A549 (cell line): ENCODE measurements at regions not wholly inside any gene's neighbourhood (a gene's known extent, or its start where the extent isn't known, plus 50 kb on each side); places are given as distances from the start of the nearest gene placed in this dataset.

Experiments
- ATAC-seq, 2 experiments: fragments of 200-7000 bp in 1 of 2; fragments of >200 bp in 1 of 2; cut with Nextera tagmentation in 1 of 2; cut with Tn5 transposase in 1 of 2; 3 replicates each; pipeline versions ENCODE4 v1.8.0 to v1.9.1; 2018 to 2020; ENCODE audit warnings: mild to moderate bottlenecking in 1 of 2, moderate library complexity in 1 of 2
- CTCF ChIA-PET: fragments of 300-600 bp; sonication (Branson Sonifier 250); formaldehyde crosslinking; extraction: SDS; loops from one replicate; lab custom pipeline; 2021; ENCODE audit warnings: antibody characterized with exemption, inconsistent platforms; lab: Yijun Ruan, JAX
- POLR2A ChIA-PET: fragments of 350-600 bp; formaldehyde crosslinking; extraction: SDS; loops from one replicate; lab custom pipeline; 2021; ENCODE audit warnings: antibody characterized with exemption, inconsistent platforms; lab: Yijun Ruan, JAX
- DNase-seq, 2 experiments: peaks; one replicate each; pipeline versions ENCODE4 v3.0.0 to v3.0.0-alpha.2; 2011 to 2016; ENCODE audit warnings: low read depth in 1 of 2, low spot score in 1 of 2
- FAIRE-seq: peaks from 2 replicates; lab custom pipeline; 2011; peaks lifted over from hg19 to GRCh38; lab: Jason Lieb, UNC
- H3K27ac ChIP-seq, 2 experiments: fragments of >200 bp; sonication (Bioruptor Twin); formaldehyde crosslinking; 3 replicates each; pipeline ENCODE4 v1.5.1; 2016 to 2017
- H3K4me1 ChIP-seq: fragments of >200 bp; sonication (Bioruptor Twin); formaldehyde crosslinking; 3 replicates; pipeline ENCODE4 v1.6.1; 2016
- H3K4me2 ChIP-seq: fragments of >200 bp; sonication (Bioruptor Twin); formaldehyde crosslinking; 3 replicates; pipeline ENCODE4 v1.6.1; 2016
- H3K4me3 ChIP-seq: fragments of >200 bp; sonication (Bioruptor Twin); formaldehyde crosslinking; 3 replicates; pipeline ENCODE4 v1.5.1; 2016
- H3K9me3 ChIP-seq: fragments of >200 bp; sonication (Bioruptor Twin); formaldehyde crosslinking; 3 replicates; pipeline ENCODE4 v1.6.1; 2016
- BCL3 ChIP-seq: fragments of >200 bp; sonication (Bioruptor Twin); formaldehyde crosslinking; IDR thresholded peaks from 3 replicates; pipeline ENCODE4 v1.6.1; 2016
- CBX2 ChIP-seq: fragments of 200-600 bp; sonication (generic); IDR thresholded peaks from 2 replicates; pipeline ENCODE4 v1.6.1; 2016; ENCODE audit warnings: low read depth, mild to moderate bottlenecking, borderline replicate concordance
- CEBPB ChIP-seq, 2 experiments: fragments of >200 bp in 1 of 2; sonication (Bioruptor Twin) in 1 of 2; formaldehyde crosslinking in 1 of 2; IDR thresholded peaks; 2 replicates each; pipeline ENCODE4 v1.6.1; 2012 to 2016
- EHMT2 ChIP-seq: fragments of 200-600 bp; sonication (generic); IDR thresholded peaks from 2 replicates; pipeline ENCODE4 v1.6.1; 2016; ENCODE audit warnings: antibody characterized with exemption, low read depth, mild to moderate bottlenecking, moderate library complexity
- FOXS1 ChIP-seq: fragments of 250-450 bp; sonication (Bioruptor Pico); IDR thresholded peaks from 2 replicates; pipeline ENCODE4 v1.5.0; 2020; ENCODE audit warnings: mild to moderate bottlenecking, moderate library complexity
- HES2 ChIP-seq: fragments of >200 bp; sonication (Bioruptor Twin); formaldehyde crosslinking; IDR thresholded peaks from 2 replicates; pipeline ENCODE4 v1.6.1; 2016
- HOXB5 ChIP-seq: fragments of 250-450 bp; sonication (Bioruptor Pico); IDR thresholded peaks from 2 replicates; pipeline ENCODE4 v1.5.0; 2020; ENCODE audit warnings: mild to moderate bottlenecking, moderate library complexity
- JUNB ChIP-seq: fragments of >200 bp; sonication (Bioruptor Twin); formaldehyde crosslinking; IDR thresholded peaks from 2 replicates; pipeline ENCODE4 v1.6.1; 2016
- KDM5A ChIP-seq: fragments of 200-600 bp; sonication (generic); IDR thresholded peaks from 2 replicates; pipeline ENCODE4 v1.6.1; 2016; ENCODE audit warnings: antibody characterized with exemption, mild to moderate bottlenecking
- MAZ ChIP-seq: fragments of 150-350 bp; IDR thresholded peaks from 2 replicates; pipeline ENCODE4 v1.6.1; 2014; ENCODE audit warnings: antibody characterized with exemption, low read depth, low read length, borderline replicate concordance
- NR3C1 ChIP-seq: fragments of >200 bp; sonication (Bioruptor Twin); formaldehyde crosslinking; IDR thresholded peaks from 3 replicates; pipeline ENCODE4 v1.6.1; 2017
- POLR2A ChIP-seq: IDR thresholded peaks from 2 replicates; pipeline ENCODE4 v1.6.1; 2012; ENCODE audit warnings: mild to moderate bottlenecking, low read length
- RCOR1 ChIP-seq: fragments of 150-350 bp; IDR thresholded peaks from 2 replicates; pipeline ENCODE4 v1.6.1; 2014; ENCODE audit warnings: antibody characterized with exemption, low read length, low read depth
- RFX5 ChIP-seq: fragments of 450-650 bp; IDR thresholded peaks from 2 replicates; pipeline ENCODE4 v1.7.1; 2014; ENCODE audit warnings: antibody characterized with exemption, mild to moderate bottlenecking, moderate library complexity
- SMC3 ChIP-seq: fragments of >200 bp; sonication (Bioruptor Twin); formaldehyde crosslinking; IDR thresholded peaks from 3 replicates; pipeline ENCODE4 v1.6.1; 2018; ENCODE audit warnings: inconsistent platforms
- SREBF2 ChIP-seq: fragments of 450-650 bp; IDR thresholded peaks from 2 replicates; pipeline ENCODE4 v1.6.1; 2014; ENCODE audit warnings: mild to moderate bottlenecking, moderate library complexity
- WGBS: methylation state at CpG from one replicate; pipeline ENCODE4 v1.1.6; 2017; ENCODE audit errors: missing lambda C conversion rate; 5-methylcytosine and 5-hydroxymethylcytosine counted together
- TF ChIP-seq, protein P1 (sequence below): IDR thresholded peaks from 2 replicates; pipeline ENCODE4 v1.6.1; 2012

GRCh38 chr2:201973305-201973928 lies 60.2 kb upstream of the FZD7 start:
- H3K9me3 ChIP-seq, result no peaks in the 10 kb centered on the region
- no peak overlapping the region for H3K27ac ChIP-seq
- TF ChIP-seq SMC3, result no peak
- TF ChIP-seq CBX2, result no peak
- TF ChIP-seq HOXB5 (CRISPR knock-in tag), result no peak
- TF ChIP-seq FOXS1, result no peak
- TF ChIP-seq, all 56 proteins: peak for 0
- ChIA-PET CTCF (interaction anchor here (1.5 to 1.6 kb wide), 2 partner anchors 11 to 13 kb away, joined by 5 read pairs; no protein-coding TSS in a partner anchor), POLR2A (no interaction called here)
- Histone ChIP-seq H3K4me3 (no peak overlapping the region), H3K4me2 (no peak overlapping the region), H3K4me1 (peaks cover 15% of the 10 kb centered on the region)
- ATAC-seq (no peak), FAIRE-seq (no peak), DNase-seq (no peak)
- 76% methylated on average over 10 of the region's 10 CpGs for WGBS

- 75% methylated on average over 12 of the region's 12 CpGs for WGBS
- no peaks in the 10 kb centered on the region for H3K9me3 ChIP-seq
- no peak for TF ChIP-seq NR3C1
- TF ChIP-seq RCOR1, result no peak
- no peak overlapping the region for H3K27ac ChIP-seq
- FAIRE-seq (no peak), DNase-seq (no peak), ATAC-seq (peak in 1 of 2 experiments; percentile 24; a peak in 3 of 6 replicates)
- peaks cover 15% of the 10 kb centered on the region for H3K4me1 ChIP-seq
- ChIA-PET POLR2A (no interaction called here), CTCF (interaction anchor here (0.9 to 1.6 kb wide), 2 partner anchors 12 to 17 kb away, joined by 3 to 5 read pairs; no protein-coding TSS in a partner anchor)
- no peak overlapping the region for H3K4me2 ChIP-seq
- H3K4me3 ChIP-seq, result no peak overlapping the region
These were observed 59.2 kb upstream of the FZD7 start for GRCh38 chr2:201974171-201975100.

DNA sequence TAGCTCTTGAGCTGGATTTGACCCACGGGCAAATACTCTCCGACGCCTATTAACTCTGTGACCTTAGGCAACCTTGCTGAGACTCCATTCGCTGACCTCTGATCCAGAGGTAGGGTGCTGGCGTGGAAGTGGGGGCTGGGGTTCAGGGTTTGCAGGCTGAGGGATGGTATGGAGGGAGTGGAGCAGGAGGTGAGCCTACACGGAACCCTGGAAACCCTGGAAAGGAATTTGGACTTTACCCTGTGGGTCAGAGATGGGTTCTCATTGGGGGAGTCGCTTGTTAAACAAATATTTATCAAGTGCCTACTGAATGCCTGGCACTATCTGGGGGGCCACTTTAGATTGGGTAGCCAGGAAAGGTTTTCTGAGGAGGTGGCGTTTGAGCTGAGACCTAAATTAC lies 58.2 kb upstream of the FZD7 start:
- POLR2A ChIA-PET, result no interaction called here
- peak overlapping the region; percentile 55; the same call in 2 of the 3 replicates for H3K4me2 ChIP-seq
- TF ChIP-seq MAZ, result no peak
- no peak for TF ChIP-seq EHMT2
- TF ChIP-seq BCL3, result no peak
- TF ChIP-seq JUNB, result no peak
- TF ChIP-seq KDM5A, result no peak
- TF ChIP-seq POLR2A, result no peak
- no peak for TF ChIP-seq SREBF2
- no peak for TF ChIP-seq SMC3
- no peak for TF ChIP-seq CEBPB (IDR thresholded peaks at IDR 0.05)
- TF ChIP-seq, protein P1, sequence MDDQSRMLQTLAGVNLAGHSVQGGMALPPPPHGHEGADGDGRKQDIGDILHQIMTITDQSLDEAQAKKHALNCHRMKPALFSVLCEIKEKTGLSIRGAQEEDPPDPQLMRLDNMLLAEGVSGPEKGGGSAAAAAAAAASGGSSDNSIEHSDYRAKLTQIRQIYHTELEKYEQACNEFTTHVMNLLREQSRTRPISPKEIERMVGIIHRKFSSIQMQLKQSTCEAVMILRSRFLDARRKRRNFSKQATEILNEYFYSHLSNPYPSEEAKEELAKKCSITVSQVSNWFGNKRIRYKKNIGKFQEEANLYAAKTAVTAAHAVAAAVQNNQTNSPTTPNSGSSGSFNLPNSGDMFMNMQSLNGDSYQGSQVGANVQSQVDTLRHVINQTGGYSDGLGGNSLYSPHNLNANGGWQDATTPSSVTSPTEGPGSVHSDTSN, result no peak
- TF ChIP-seq HOXB5 (CRISPR knock-in tag), result no peak
- no peak for TF ChIP-seq RFX5
- no peak for TF ChIP-seq HES2
- ATAC-seq (peak in 1 of 2 experiments; percentile 37; a peak in 2 of 6 replicates), DNase-seq (no peak), FAIRE-seq (no peak)
- CTCF ChIA-PET, result interaction anchor here (0.6 to 0.9 kb wide), 3 partner anchors 16 to 204 kb away, joined by 3 read pairs; no protein-coding TSS in a partner anchor
- H3K4me3 ChIP-seq, result no peak overlapping the region
- H3K9me3 ChIP-seq, result no peaks in the 10 kb centered on the region
- H3K4me1 ChIP-seq, result peaks cover 15% of the 10 kb centered on the region
- H3K27ac ChIP-seq, result no peak overlapping the region
- WGBS, result 54% methylated on average over 8 of the region's 8 CpGs
